HEK293 (cell line): ENCODE measurements at regions not wholly inside any gene's neighbourhood (a gene's known extent, or its start where the extent isn't known, plus 50 kb on each side); places are given as distances from the start of the nearest gene placed in this dataset.

Source experiments
- CTCF ChIA-PET: fragments of 350-600 bp; formaldehyde crosslinking; extraction: SDS; loops from one replicate; lab custom pipeline; 2021; ENCODE audit warnings: antibody characterized with exemption; lab: Yijun Ruan, JAX
- POLR2A ChIA-PET: fragments of 300-600 bp; formaldehyde crosslinking; extraction: SDS; loops from one replicate; lab custom pipeline; 2020; ENCODE audit warnings: antibody characterized with exemption, inconsistent platforms; lab: Yijun Ruan, JAX
- H3K27ac ChIP-seq: fragments of 200-500 bp; sonication (Bioruptor generic); 2 replicates; pipeline ENCODE4 v1.5.1; 2014; ENCODE audit warnings: low read depth, low read length, control low read depth, inconsistent platforms; ENCODE audit errors: extremely low read depth
- H3K36me3 ChIP-seq, 2 experiments: fragments of 200-500 bp in 1 of 2; sonication (Bioruptor generic) in 1 of 2; 1 replicate in 1 of 2; 2 replicates in 1 of 2; pipeline ENCODE4 v1.5.1; 2014 to 2017; ENCODE audit warnings: inconsistent platforms in 2 of 2, low read length in 2 of 2; ENCODE audit not compliant: control insufficient read depth in 2 of 2, insufficient read depth in 1 of 2
- H3K4me1 ChIP-seq: fragments of 200-500 bp; sonication (Bioruptor generic); 2 replicates; pipeline ENCODE4 v1.5.1; 2014; ENCODE audit warnings: mild to moderate bottlenecking, low read length, inconsistent platforms; ENCODE audit not compliant: control insufficient read depth, insufficient read depth
- H3K4me3 ChIP-seq: 2 replicates; pipeline ENCODE4 v1.5.1; 2011; ENCODE audit warnings: low read depth, mild to moderate bottlenecking, control low read depth, low read length, moderate library complexity
- H3K9me3 ChIP-seq: fragments of 200-500 bp; sonication (Bioruptor generic); 2 replicates; pipeline ENCODE4 v1.5.1; 2014; ENCODE audit warnings: low read depth, low read length, inconsistent platforms; ENCODE audit not compliant: control insufficient read depth, insufficient read depth
- EGR2 ChIP-seq: fragments of 450-650 bp; formaldehyde crosslinking; IDR thresholded peaks from 2 replicates; pipeline ENCODE4 v1.5.1; 2016; ENCODE audit warnings: low read depth, missing biosample characterization, missing genetic modification characterization
- INSM2 ChIP-seq: fragments of 450-650 bp; formaldehyde crosslinking; IDR thresholded peaks from 2 replicates; pipeline ENCODE4 v1.5.1; 2016; ENCODE audit warnings: missing biosample characterization, missing genetic modification characterization
- KLF16 ChIP-seq: fragments of 450-650 bp; formaldehyde crosslinking; IDR thresholded peaks from 2 replicates; pipeline ENCODE4 v1.5.1; 2017; ENCODE audit warnings: missing biosample characterization, missing genetic modification characterization
- KLF17 ChIP-seq: fragments of 450-650 bp; formaldehyde crosslinking; IDR thresholded peaks from 2 replicates; pipeline ENCODE4 v1.5.1; 2016; ENCODE audit warnings: missing biosample characterization, missing genetic modification characterization
- MZF1 ChIP-seq: fragments of 450-650 bp; formaldehyde crosslinking; IDR thresholded peaks from 2 replicates; pipeline ENCODE4 v1.5.1; 2017; ENCODE audit warnings: missing biosample characterization, missing genetic modification characterization, borderline replicate concordance
- OSR2 ChIP-seq: fragments of 450-650 bp; formaldehyde crosslinking; IDR thresholded peaks from 2 replicates; pipeline ENCODE4 v1.5.1; 2016; ENCODE audit warnings: missing biosample characterization, missing genetic modification characterization
- SP3 ChIP-seq: fragments of 450-650 bp; formaldehyde crosslinking; IDR thresholded peaks from 2 replicates; pipeline ENCODE4 v1.5.1; 2016; ENCODE audit warnings: missing biosample characterization, missing genetic modification characterization
- ZBTB48 ChIP-seq: fragments of 450-650 bp; formaldehyde crosslinking; IDR thresholded peaks from 2 replicates; pipeline ENCODE4 v1.5.1; 2016; ENCODE audit warnings: missing biosample characterization, missing genetic modification characterization
- ZEB2 ChIP-seq: fragments of 450-650 bp; formaldehyde crosslinking; IDR thresholded peaks from 2 replicates; pipeline ENCODE4 v1.5.1; 2016; ENCODE audit warnings: missing biosample characterization, missing genetic modification characterization
- ZFHX2 ChIP-seq: fragments of 450-650 bp; formaldehyde crosslinking; conservative IDR thresholded peaks from 2 replicates; pipeline ENCODE4 v1.5.1; 2016; ENCODE audit warnings: missing biosample characterization, missing genetic modification characterization
- ZNF140 ChIP-seq: fragments of 450-650 bp; formaldehyde crosslinking; IDR thresholded peaks from 2 replicates; pipeline ENCODE4 v1.5.1; 2016; ENCODE audit warnings: missing biosample characterization, missing genetic modification characterization
- ZNF146 ChIP-seq: fragments of 450-650 bp; formaldehyde crosslinking; IDR thresholded peaks from 2 replicates; pipeline ENCODE4 v1.5.1; 2016; ENCODE audit warnings: missing biosample characterization, missing genetic modification characterization
- ZNF16 ChIP-seq: fragments of 450-650 bp; formaldehyde crosslinking; IDR thresholded peaks from 2 replicates; pipeline ENCODE4 v1.5.1; 2016; ENCODE audit warnings: low read depth, missing biosample characterization, missing genetic modification characterization
- ZNF169 ChIP-seq: fragments of 450-650 bp; formaldehyde crosslinking; IDR thresholded peaks from 2 replicates; pipeline ENCODE4 v1.5.1; 2016; ENCODE audit warnings: missing biosample characterization, missing genetic modification characterization
- ZNF2 ChIP-seq: fragments of 450-650 bp; formaldehyde crosslinking; IDR thresholded peaks from 2 replicates; pipeline ENCODE4 v1.5.1; 2016; ENCODE audit warnings: missing biosample characterization, missing genetic modification characterization
- ZNF274 ChIP-seq, 2 experiments: fragments of 200-500 bp in 1 of 2; fragments of 450-650 bp in 1 of 2; sonication (Bioruptor generic) in 1 of 2; formaldehyde crosslinking in 1 of 2; IDR thresholded peaks; 2 replicates each; pipeline versions ENCODE4 v1.5.1 to v1.6.1; 2014 to 2016; ENCODE audit warnings: borderline replicate concordance in 1 of 2, inconsistent platforms in 1 of 2, low read length in 1 of 2, missing biosample characterization in 1 of 2, missing genetic modification characterization in 1 of 2
- ZNF37A ChIP-seq: fragments of 450-650 bp; IDR thresholded peaks from 2 replicates; pipeline ENCODE4 v1.5.1; 2018; ENCODE audit warnings: missing biosample characterization, missing genetic modification characterization
- ZNF404 ChIP-seq: fragments of 450-650 bp; formaldehyde crosslinking; IDR thresholded peaks from 2 replicates; pipeline ENCODE4 v1.5.1; 2017; ENCODE audit warnings: missing biosample characterization, missing genetic modification characterization
- ZNF473 ChIP-seq: fragments of 450-650 bp; formaldehyde crosslinking; IDR thresholded peaks from 2 replicates; pipeline ENCODE4 v1.5.1; 2017; ENCODE audit warnings: missing biosample characterization, missing genetic modification characterization
- ZNF48 ChIP-seq: fragments of 450-650 bp; formaldehyde crosslinking; IDR thresholded peaks from 2 replicates; pipeline ENCODE4 v1.5.1; 2016; ENCODE audit warnings: missing biosample characterization, missing genetic modification characterization
- ZNF488 ChIP-seq: fragments of 450-650 bp; formaldehyde crosslinking; IDR thresholded peaks from 2 replicates; pipeline ENCODE4 v1.5.1; 2016; ENCODE audit warnings: missing biosample characterization, missing genetic modification characterization
- ZNF558 ChIP-seq: fragments of 450-650 bp; formaldehyde crosslinking; IDR thresholded peaks from 2 replicates; pipeline ENCODE4 v1.5.1; 2016; ENCODE audit warnings: missing biosample characterization, missing genetic modification characterization
- ZNF580 ChIP-seq: fragments of 450-650 bp; formaldehyde crosslinking; IDR thresholded peaks from 2 replicates; pipeline ENCODE4 v1.5.1; 2016; ENCODE audit warnings: missing biosample characterization, missing genetic modification characterization
- ZNF677 ChIP-seq: fragments of 450-650 bp; IDR thresholded peaks from 2 replicates; pipeline ENCODE4 v1.5.0; 2018; ENCODE audit warnings: missing biosample characterization, mild to moderate bottlenecking, missing genetic modification characterization, moderate library complexity
- ZNF785 ChIP-seq: fragments of 450-650 bp; formaldehyde crosslinking; IDR thresholded peaks from 2 replicates; pipeline ENCODE4 v1.5.1; 2016; ENCODE audit warnings: missing biosample characterization, missing genetic modification characterization

- TF ChIP-seq ZNF785, result no peak
- TF ChIP-seq MZF1 (tag by site-specific recombination), result no peak
- TF ChIP-seq ZNF16 (tag by site-specific recombination), result no peak
- TF ChIP-seq SP3 (tag by site-specific recombination), result no peak
- TF ChIP-seq ZNF2, result no peak
- TF ChIP-seq ZNF37A (tag by site-specific recombination), result no peak
Measured at GRCh38 chr3:154616298-154616697, 186.3 kb upstream of the GPR149 start (continued).

GRCh38 chr3:154615471-154615870, 185.5 kb upstream of the GPR149 start:
- Histone ChIP-seq H3K27ac (no peak overlapping the region), H3K4me1 (no peaks in the 10 kb centered on the region), H3K4me3 (no peak overlapping the region), H3K9me3 (no peaks in the 10 kb centered on the region), H3K36me3 (no peaks in the 10 kb centered on the region)
- POLR2A ChIA-PET, result no interaction called here
- TF ChIP-seq ZNF580 (no peak), ZNF169 (no peak), ZNF48 (tag by site-specific recombination) (no peak), ZNF2 (no peak), ZNF404 (tag by site-specific recombination) (no peak), KLF17 (tag by site-specific recombination) (no peak), ZNF473 (no peak), OSR2 (tag by site-specific recombination) (no peak), ZNF558 (no peak), ZBTB48 (tag by site-specific recombination) (no peak), KLF16 (no peak), ZNF146 (no peak), ZNF677 (tag by site-specific recombination) (no peak), ZEB2 (tag by site-specific recombination) (no peak), ZNF274 (IDR thresholded peaks at IDR 0.05; ENCODE audit: low read length) (no peak), ZNF274 (tag by site-specific recombination; IDR thresholded peaks at IDR 0.05; ENCODE audit: borderline replicate concordance) (no peak), INSM2 (no peak), ZFHX2 (tag by site-specific recombination) (no peak), EGR2 (tag by site-specific recombination) (no peak), ZNF488 (no peak), ZNF140 (tag by site-specific recombination) (no peak)
- CTCF ChIA-PET, result no interaction called here
